SK-N-MC (cell line): ENCODE measurements at regions not wholly inside any gene's neighbourhood (a gene's known extent, or its start where the extent isn't known, plus 50 kb on each side); places are given as distances from the start of the nearest gene placed in this dataset.

Experiments used
- EZH2 ChIP-seq: fragments of 200-600 bp; sonication (generic); IDR thresholded peaks from one replicate; pipeline ENCODE4 v1.6.1; 2017; ENCODE audit warnings: antibody characterized with exemption
- FOXP2 ChIP-seq: optimal IDR thresholded peaks from 2 replicates; pipeline ENCODE3; 2011; ENCODE audit warnings: mild to moderate bottlenecking, moderate library complexity; ENCODE audit not compliant: insufficient read depth; ENCODE audit errors: extremely low read length, control extremely low read depth
- POLR2AphosphoS5 ChIP-seq: IDR thresholded peaks from 2 replicates; pipeline ENCODE4 v1.6.1; 2012; ENCODE audit warnings: mild to moderate bottlenecking, low read depth, low read length, borderline replicate concordance

- TF ChIP-seq FOXP2 (no peak), POLR2AphosphoS5 (no peak), EZH2 (no peak)
Observed at GRCh38 chr2:7973801-7974480, 707.9 kb upstream of the ID2 start.
